ENCODE measurements at regions not wholly inside any gene's neighbourhood (a gene's known extent, or its start where the extent isn't known, plus 50 kb on each side); places are given as distances from the start of the nearest gene placed in this dataset.

- Histone ChIP-seq H3K9me3 (ENCODE audit: control extremely low read depth in 1 of 3, control insufficient read depth in 2 of 3, insufficient read depth in 1 of 3, low read length in 2 of 3) (no peaks in the 10 kb centered on the region), H3K36me3 (replicated peaks in 1 of 2; ENCODE audit: control extremely low read depth in 1 of 2, control insufficient read depth in 1 of 2, extremely low read depth in 1 of 2, insufficient read depth in 2 of 2, low read length in 1 of 2) (no peaks in the 10 kb centered on the region), H3K27me3 (replicated peaks in 1 of 4; ENCODE audit: control extremely low read depth in 1 of 4, control insufficient read depth in 3 of 4, insufficient read depth in 4 of 4, low read length in 3 of 4) (no peaks in the 10 kb centered on the region), H2AFZ (ENCODE audit: insufficient read depth, low read depth, low read length, poor library complexity, severe bottlenecking) (no peak overlapping the region), H3K4me1 (ENCODE audit: control insufficient read depth in 2 of 2, insufficient read depth in 2 of 2, low read length in 2 of 2) (peaks cover 2 to 9% of the 10 kb centered on the region in 2 donors), H3K9ac (ENCODE audit: low read length) (no peak overlapping the region), H3K4me3 (ENCODE audit: control extremely low read depth in 1 of 5, extremely low read depth in 1 of 5, insufficient read depth in 1 of 5, low read depth in 2 of 5, low read length in 4 of 5) (no peak overlapping the region), H3K4me2 (replicated peaks; ENCODE audit: low read depth, low read length, poor library complexity, severe bottlenecking) (no peak overlapping the region), H3K79me2 (ENCODE audit: control insufficient read depth, insufficient read depth, low read length) (no peaks in the 10 kb centered on the region), H3K27ac (ENCODE audit: low read length in 2 of 2) (no peak overlapping the region), H4K20me1 (ENCODE audit: control insufficient read depth, insufficient read depth, low read length, poor library complexity, severe bottlenecking) (no peaks in the 10 kb centered on the region)
- H3K9me3 Mint-ChIP-seq (ENCODE audit: insufficient read depth): no peaks in the 10 kb centered on the region
- no peak overlapping the region for H3K27ac Mint-ChIP-seq
- ChIA-PET CTCF (no interaction called here), POLR2A (no interaction called here)
- DNase-seq (no peak), ATAC-seq (ENCODE audit: low read depth) (no peak)
- TF ChIP-seq CTCF (IDR thresholded peaks at IDR 0.05): no peak
- no peak for TF ChIP-seq EZH2 (IDR thresholded peaks at IDR 0.05; ENCODE audit: borderline replicate concordance, insufficient read depth, low read depth, low read length, poor library complexity, severe bottlenecking)
- no peak overlapping the region for H3K4me3 Mint-ChIP-seq
- H3K4me1 Mint-ChIP-seq: peaks cover 4% of the 10 kb centered on the region
- 92% methylated on average over 4 of the region's 4 CpGs for WGBS (ENCODE audit: insufficient coverage)
- intact Hi-C loops (cut with micrococcal nuclease): no loop called here
- no peaks in the 10 kb centered on the region for H3K27me3 Mint-ChIP-seq
Observed at GRCh38 chr12:91690531-91690930, 455.1 kb downstream of the BTG1 start.

- Histone ChIP-seq H3K27me3 (replicated peaks in 1 of 4; ENCODE audit: control extremely low read depth in 1 of 4, control insufficient read depth in 3 of 4, insufficient read depth in 4 of 4, low read length in 3 of 4) (no peaks in the 10 kb centered on the region), H2AFZ (ENCODE audit: insufficient read depth, low read depth, low read length, poor library complexity, severe bottlenecking) (no peak overlapping the region), H3K4me1 (ENCODE audit: control insufficient read depth in 2 of 2, insufficient read depth in 2 of 2, low read length in 2 of 2) (peaks cover 2 to 9% of the 10 kb centered on the region in 2 donors), H3K9ac (ENCODE audit: low read length) (no peak overlapping the region), H3K79me2 (ENCODE audit: control insufficient read depth, insufficient read depth, low read length) (no peaks in the 10 kb centered on the region), H4K20me1 (ENCODE audit: control insufficient read depth, insufficient read depth, low read length, poor library complexity, severe bottlenecking) (no peaks in the 10 kb centered on the region), H3K36me3 (replicated peaks in 1 of 2; ENCODE audit: control extremely low read depth in 1 of 2, control insufficient read depth in 1 of 2, extremely low read depth in 1 of 2, insufficient read depth in 2 of 2, low read length in 1 of 2) (no peaks in the 10 kb centered on the region), H3K4me3 (ENCODE audit: control extremely low read depth in 1 of 5, extremely low read depth in 1 of 5, insufficient read depth in 1 of 5, low read depth in 2 of 5, low read length in 4 of 5) (no peak overlapping the region), H3K4me2 (replicated peaks; ENCODE audit: low read depth, low read length, poor library complexity, severe bottlenecking) (no peak overlapping the region), H3K9me3 (ENCODE audit: control extremely low read depth in 1 of 3, control insufficient read depth in 2 of 3, insufficient read depth in 1 of 3, low read length in 2 of 3) (peaks cover 0 to 1% (median 0%) of the 10 kb centered on the region in 3 donors), H3K27ac (ENCODE audit: low read length in 2 of 2) (no peak overlapping the region)
- POLR2A ChIA-PET: no interaction called here
- intact Hi-C loops (cut with micrococcal nuclease): no loop called here
- Mint-ChIP-seq H3K4me1 (peaks cover 4% of the 10 kb centered on the region), H3K4me3 (no peak overlapping the region), H3K9me3 (ENCODE audit: insufficient read depth) (no peaks in the 10 kb centered on the region), H3K27ac (no peak overlapping the region), H3K27me3 (no peaks in the 10 kb centered on the region)
- ATAC-seq (ENCODE audit: low read depth) (no peak), DNase-seq (peak; percentile 6)
- WGBS (ENCODE audit: insufficient coverage): 0% methylated on average over 2 of the region's 3 CpGs
- TF ChIP-seq CTCF (IDR thresholded peaks at IDR 0.05): no peak
- CTCF ChIA-PET: no interaction called here
Observed at GRCh38 chr12:91687052-91688017, 458.3 kb downstream of the BTG1 start.
